Heart left ventricle (tissue), 16 donors: ENCODE measurements at regions not wholly inside any gene's neighbourhood (a gene's known extent, or its start where the extent isn't known, plus 50 kb on each side); places are given as distances from the start of the nearest gene placed in this dataset.

ENCODE experiments used
- ATAC-seq, 4 donors: fragments of 200-7000 bp; cut with Tn5 transposase; one replicate each; pipeline ENCODE4 v1.9.1; 2020 to 2022; ENCODE audit warnings: moderate library complexity in 4 of 4, mild to moderate bottlenecking in 3 of 4, moderate number of reproducible peaks in 1 of 4
- DNase-seq, 5 donors: peaks; one replicate each; pipeline ENCODE4 v3.0.0-alpha.2; 2020
- H3K27ac ChIP-seq, 12 donors: fragments of 200-600 bp; sonication (generic) in 4 of 12; one replicate each; pipeline versions ENCODE4 v1.5.0 to v1.8.0; 2016 to 2022; ENCODE audit warnings: mild to moderate bottlenecking in 2 of 12
- H3K27me3 ChIP-seq, 9 donors: fragments of 200-600 bp; sonication (generic) in 2 of 9; one replicate each; pipeline versions ENCODE4 v1.5.1 to v1.8.0; 2016 to 2022; ENCODE audit warnings: mild to moderate bottlenecking in 3 of 9
- H3K36me3 ChIP-seq, 9 donors: fragments of 200-600 bp; sonication (generic) in 2 of 9; one replicate each; pipeline versions ENCODE4 v1.5.0 to v1.8.0; 2018 to 2022; ENCODE audit warnings: mild to moderate bottlenecking in 2 of 9
- H3K4me1 ChIP-seq, 12 donors: fragments of 200-600 bp; sonication (generic) in 4 of 12; one replicate each; pipeline versions ENCODE4 v1.5.0 to v1.8.0; 2016 to 2022; ENCODE audit warnings: mild to moderate bottlenecking in 3 of 12
- H3K4me3 ChIP-seq, 12 donors: fragments of 200-600 bp; sonication (generic) in 4 of 12; one replicate each; pipeline versions ENCODE4 v1.5.0 to v1.8.0; 2017 to 2022; ENCODE audit warnings: mild to moderate bottlenecking in 9 of 12, moderate library complexity in 4 of 12
- H3K9me3 ChIP-seq, 12 donors: fragments of 200-600 bp; sonication (generic) in 4 of 12; one replicate each; pipeline versions ENCODE4 v1.5.0 to v1.8.0; 2016 to 2022; ENCODE audit warnings: mild to moderate bottlenecking in 1 of 12
- POLR2A ChIP-seq, 2 donors: fragments of 450-650 bp; IDR thresholded peaks; one replicate each; pipeline ENCODE4 v1.6.1; 2017; ENCODE audit warnings: antibody characterized with exemption in 2 of 2, mild to moderate bottlenecking in 2 of 2, moderate library complexity in 2 of 2
- WGBS, 4 donors: extraction: QIAGEN DNeasy Blood & Tissue Kit in 2 of 4; methylation state at CpG; one replicate each; pipeline versions ENCODE4 v1.1.5 to v1.1.7; 2013 to 2018; 5-methylcytosine and 5-hydroxymethylcytosine counted together
- intact Hi-C, 10 donors: fragments of 100-400 bp; cut with DNase I; formaldehyde crosslinking; loops; one replicate each; pipeline versions ENCODE4 v1.11.1 to v1.14.2; 2022
- TF ChIP-seq, protein P1 (sequence below), 12 donors: fragments of 200-600 bp; sonication (generic) in 4 of 12; IDR thresholded peaks; one replicate each; pipeline versions ENCODE4 v1.5.0 to v1.8.0; 2018 to 2022; ENCODE audit warnings: antibody characterized with exemption in 12 of 12, mild to moderate bottlenecking in 5 of 12
- donor health status: ischemic (EF 13 %, LVEDD 7.1; RV severe dilation, severe dysfunction).
- donor health status: healthy with polysubstance abuse.
- donor health status: DM: no; HTN: yes; CAD: no.
- donor health status: DM: no; HTN: no; CAD: no.
- donor health status: ischemic (EF 25% LVEDD 6.9; RV normal size, moderate dysfunction).
- donor health status: ischemic (EF 25% LVEDD 5.7; RV mildly dilated, moderate dysfunction).
- donor health status: healthy.
- donor health status: DM: yes; HTN: yes; CAD: no.
- donor health status: ischemic (EF 35%, LVEDD 5.7; RV mildly dilated, moderate dysfunction).
- donor health status: nonischemic (EF 11% LVEDD 7.7; RV severe dilation, severe dysfunction).
- donor health status: DM: yes; HTN: yes; CAD: no.
- donor health status: PGD.
- donor health status: ischemic (EF 29% LVEDD 5.4; RV normal size, mild dysfunction).
- donor health status: nonischemic (EF 23%, LVEDD 6.1; RV moderate dilation, normal function).

- Histone ChIP-seq H3K4me1 (no peaks in the 10 kb centered on the region), H3K27ac (no peak overlapping the region), H3K4me3 (no peak overlapping the region), H3K36me3 (no peaks in the 10 kb centered on the region), H3K9me3 (no peaks in the 10 kb centered on the region), H3K27me3 (no peaks in the 10 kb centered on the region)
- DNase-seq (no peak), ATAC-seq (no peak)
- WGBS, 4 donors, result 55 to 78% (median 75%) methylated on average over 2 of the region's 2 CpGs
- intact Hi-C loops, result loop anchor here in 7 of 10 donors (2.0 to 10.0 kb wide), 4 partner anchors 36 to 250 kb away; no protein-coding TSS in a partner anchor
- TF ChIP-seq, protein P1, sequence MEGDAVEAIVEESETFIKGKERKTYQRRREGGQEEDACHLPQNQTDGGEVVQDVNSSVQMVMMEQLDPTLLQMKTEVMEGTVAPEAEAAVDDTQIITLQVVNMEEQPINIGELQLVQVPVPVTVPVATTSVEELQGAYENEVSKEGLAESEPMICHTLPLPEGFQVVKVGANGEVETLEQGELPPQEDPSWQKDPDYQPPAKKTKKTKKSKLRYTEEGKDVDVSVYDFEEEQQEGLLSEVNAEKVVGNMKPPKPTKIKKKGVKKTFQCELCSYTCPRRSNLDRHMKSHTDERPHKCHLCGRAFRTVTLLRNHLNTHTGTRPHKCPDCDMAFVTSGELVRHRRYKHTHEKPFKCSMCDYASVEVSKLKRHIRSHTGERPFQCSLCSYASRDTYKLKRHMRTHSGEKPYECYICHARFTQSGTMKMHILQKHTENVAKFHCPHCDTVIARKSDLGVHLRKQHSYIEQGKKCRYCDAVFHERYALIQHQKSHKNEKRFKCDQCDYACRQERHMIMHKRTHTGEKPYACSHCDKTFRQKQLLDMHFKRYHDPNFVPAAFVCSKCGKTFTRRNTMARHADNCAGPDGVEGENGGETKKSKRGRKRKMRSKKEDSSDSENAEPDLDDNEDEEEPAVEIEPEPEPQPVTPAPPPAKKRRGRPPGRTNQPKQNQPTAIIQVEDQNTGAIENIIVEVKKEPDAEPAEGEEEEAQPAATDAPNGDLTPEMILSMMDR (IDR thresholded peaks at IDR 0.05), result no peak
- no peak for TF ChIP-seq POLR2A (IDR thresholded peaks at IDR 0.05)
These were observed 132.4 kb downstream of the ELOVL4 start for GRCh38 chr6:79814940-79815339.

GRCh38 chr6:79813854-79814709, 133.3 kb downstream of the ELOVL4 start:
- ATAC-seq, result peak in 3 of 4 donors; percentile 54 to 72 (median 59)
- Histone ChIP-seq H3K36me3 (no peaks in the 10 kb centered on the region), H3K4me1 (no peaks in the 10 kb centered on the region), H3K27ac (no peak overlapping the region), H3K27me3 (no peaks in the 10 kb centered on the region), H3K9me3 (no peaks in the 10 kb centered on the region), H3K4me3 (no peak overlapping the region)
- TF ChIP-seq POLR2A (IDR thresholded peaks at IDR 0.05), result no peak
- TF ChIP-seq, protein P1 (IDR thresholded peaks at IDR 0.05), result peak; percentile 71 to 91 (median 86)
- 8 to 15% (median 12%) methylated on average over 4 of the region's 4 CpGs for WGBS, 4 donors
- intact Hi-C loops, result loop anchor here in 7 of 10 donors (2.0 to 10.0 kb wide), 4 partner anchors 35 to 249 kb away; no protein-coding TSS in a partner anchor
- DNase-seq, result peak; percentile 51 to 73 (median 56)

DNA sequence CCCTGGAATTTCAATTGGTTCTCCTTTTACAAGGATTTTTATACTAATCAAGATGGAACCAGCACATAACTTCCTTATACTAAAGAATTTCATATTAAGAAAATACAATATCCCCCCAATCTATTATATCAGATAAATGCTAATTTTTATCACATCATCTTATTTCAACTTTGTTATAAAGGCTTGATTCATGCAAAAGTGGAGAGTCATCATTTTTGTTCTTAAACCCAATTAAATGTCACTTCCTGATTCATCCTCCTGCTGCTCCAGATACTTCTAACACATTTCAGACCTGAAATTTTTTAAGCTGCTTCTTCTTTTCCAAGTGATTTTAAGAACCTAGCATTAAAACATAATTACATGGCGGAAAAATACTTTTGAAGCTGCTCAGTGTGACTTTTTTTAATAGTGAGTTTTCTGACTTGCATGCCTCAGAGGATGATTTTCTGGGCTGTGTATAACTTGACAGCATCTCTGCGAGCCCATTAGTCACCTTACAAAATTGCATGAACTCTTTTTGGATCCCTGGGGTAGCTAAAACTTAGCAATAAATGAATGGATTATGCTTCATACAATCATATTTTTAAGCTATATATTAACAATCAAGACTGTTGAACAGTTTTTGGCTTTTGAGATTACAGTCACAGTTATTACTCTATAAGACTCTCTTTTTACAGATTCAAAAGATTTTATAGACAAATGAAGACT, 134.1 kb downstream of the ELOVL4 start:
- Histone ChIP-seq H3K27me3 (no peaks in the 10 kb centered on the region), H3K4me3 (no peak overlapping the region), H3K27ac (no peak overlapping the region), H3K36me3 (no peaks in the 10 kb centered on the region), H3K4me1 (no peaks in the 10 kb centered on the region), H3K9me3 (no peaks in the 10 kb centered on the region)
- no peak for TF ChIP-seq POLR2A (IDR thresholded peaks at IDR 0.05)
- TF ChIP-seq, protein P1 (IDR thresholded peaks at IDR 0.05), result no peak
- intact Hi-C loops, result loop anchor here in 6 of 10 donors (5.0 to 10.0 kb wide), 3 partner anchors 36 to 248 kb away; no protein-coding TSS in a partner anchor
- WGBS, 4 donors, result 86 to 93% (median 91%) methylated on average over 2 of the region's 2 CpGs
- no peak for DNase-seq
- ATAC-seq, result no peak

DNA sequence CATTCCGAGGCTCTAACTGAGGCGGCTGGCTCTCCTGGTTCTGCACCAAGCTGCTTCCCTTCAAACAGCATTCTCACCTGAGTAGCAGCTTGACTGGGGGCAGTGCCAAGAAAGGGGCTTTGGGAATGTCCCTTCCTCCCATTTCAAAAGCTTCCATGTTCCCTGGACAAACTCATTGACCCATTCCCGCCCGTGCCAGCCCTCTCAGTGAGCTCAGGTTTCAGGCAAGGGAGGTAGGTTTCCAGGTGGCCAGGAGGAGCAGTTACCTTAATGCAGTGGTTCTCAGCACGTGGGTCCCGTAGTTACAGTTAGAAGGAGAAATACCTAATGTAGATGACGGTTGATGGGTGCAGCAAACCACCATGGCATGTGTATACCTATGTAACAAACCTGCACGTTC, 135.2 kb downstream of the ELOVL4 start:
- DNase-seq (no peak), ATAC-seq (no peak)
- Histone ChIP-seq H3K9me3 (no peaks in the 10 kb centered on the region), H3K27ac (no peak overlapping the region), H3K4me3 (no peak overlapping the region), H3K4me1 (no peaks in the 10 kb centered on the region), H3K36me3 (no peaks in the 10 kb centered on the region), H3K27me3 (no peaks in the 10 kb centered on the region)
- WGBS, 4 donors, result 86 to 91% (median 88%) methylated on average over 8 of the region's 8 CpGs
- intact Hi-C loops, result loop anchor here in 6 of 10 donors (5.0 to 10.0 kb wide), 3 partner anchors 35 to 247 kb away; no protein-coding TSS in a partner anchor
- TF ChIP-seq, protein P1 (IDR thresholded peaks at IDR 0.05), result no peak
- TF ChIP-seq POLR2A (IDR thresholded peaks at IDR 0.05), result no peak
